AG04449 (cell line): ENCODE measurements at regions not wholly inside any gene's neighbourhood (a gene's known extent, or its start where the extent isn't known, plus 50 kb on each side); places are given as distances from the start of the nearest gene placed in this dataset.
A peak's percentile ranks its signal among the peaks of the same experiment; 100 is the strongest.
"Not testable (repeated sequence)": the region's sequence is repeated elsewhere in the genome, so short reads cannot be mapped to it uniquely, and the experiment has no call there.

Source experiments
- CTCF ChIA-PET: fragments of 350-600 bp; formaldehyde crosslinking; extraction: SDS; loops from one replicate; lab custom pipeline; 2021; ENCODE audit warnings: antibody characterized with exemption; lab: Yijun Ruan, JAX
- POLR2A ChIA-PET: fragments of 400-600, 350-600 bp; formaldehyde crosslinking; extraction: SDS; loops from one replicate; lab custom pipeline; 2020; ENCODE audit warnings: antibody characterized with exemption, inconsistent platforms; lab: Yijun Ruan, JAX
- DNase-seq: peaks from one replicate; pipeline ENCODE4 v3.0.0-alpha.2; 2010; ENCODE audit warnings: low read depth, low spot score
- H3K4me3 ChIP-seq: 2 replicates; pipeline ENCODE4 v1.5.1; 2011; ENCODE audit warnings: low read depth, mild to moderate bottlenecking, control low read depth, low read length
- TF ChIP-seq, protein P1 (sequence below): IDR thresholded peaks from one replicate; pipeline ENCODE4 v1.5.1; 2011; ENCODE audit warnings: mild to moderate bottlenecking, moderate library complexity, low read length, control low read depth, inconsistent platforms; ENCODE audit not compliant: insufficient read depth; ENCODE audit errors: missing control alignments

DNA sequence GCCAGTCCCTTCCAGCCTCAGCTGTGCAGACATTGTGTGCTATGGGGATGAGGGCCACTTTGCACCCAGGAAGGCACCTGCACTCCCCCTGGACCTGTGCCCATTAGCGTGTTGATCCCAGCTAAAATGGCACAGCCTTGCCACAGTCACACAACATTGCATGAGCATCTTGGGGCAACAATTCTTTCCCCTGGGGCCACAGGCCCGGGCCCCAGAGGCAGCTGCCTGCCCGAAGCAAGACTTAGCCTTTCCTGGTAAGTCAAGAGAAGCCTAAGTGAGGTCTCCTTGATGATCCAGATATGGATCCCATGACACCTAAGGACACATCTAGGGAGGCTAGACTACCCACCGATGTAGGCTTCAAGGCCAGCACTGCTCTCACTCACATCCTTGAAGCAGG lies 202.1 kb downstream of the BCL11A start:
- CTCF ChIA-PET: no interaction called here
- H3K4me3 ChIP-seq: no peak overlapping the region
- DNase-seq: no peak
- TF ChIP-seq, protein P1, sequence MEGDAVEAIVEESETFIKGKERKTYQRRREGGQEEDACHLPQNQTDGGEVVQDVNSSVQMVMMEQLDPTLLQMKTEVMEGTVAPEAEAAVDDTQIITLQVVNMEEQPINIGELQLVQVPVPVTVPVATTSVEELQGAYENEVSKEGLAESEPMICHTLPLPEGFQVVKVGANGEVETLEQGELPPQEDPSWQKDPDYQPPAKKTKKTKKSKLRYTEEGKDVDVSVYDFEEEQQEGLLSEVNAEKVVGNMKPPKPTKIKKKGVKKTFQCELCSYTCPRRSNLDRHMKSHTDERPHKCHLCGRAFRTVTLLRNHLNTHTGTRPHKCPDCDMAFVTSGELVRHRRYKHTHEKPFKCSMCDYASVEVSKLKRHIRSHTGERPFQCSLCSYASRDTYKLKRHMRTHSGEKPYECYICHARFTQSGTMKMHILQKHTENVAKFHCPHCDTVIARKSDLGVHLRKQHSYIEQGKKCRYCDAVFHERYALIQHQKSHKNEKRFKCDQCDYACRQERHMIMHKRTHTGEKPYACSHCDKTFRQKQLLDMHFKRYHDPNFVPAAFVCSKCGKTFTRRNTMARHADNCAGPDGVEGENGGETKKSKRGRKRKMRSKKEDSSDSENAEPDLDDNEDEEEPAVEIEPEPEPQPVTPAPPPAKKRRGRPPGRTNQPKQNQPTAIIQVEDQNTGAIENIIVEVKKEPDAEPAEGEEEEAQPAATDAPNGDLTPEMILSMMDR: no peak
- POLR2A ChIA-PET: no interaction called here

GRCh38 chr2:60350791-60351190 lies 202.7 kb downstream of the BCL11A start:
- CTCF ChIA-PET: no interaction called here
- POLR2A ChIA-PET: no interaction called here
- H3K4me3 ChIP-seq: no peak overlapping the region
- TF ChIP-seq, protein P1: no peak
- no peak for DNase-seq

DNA sequence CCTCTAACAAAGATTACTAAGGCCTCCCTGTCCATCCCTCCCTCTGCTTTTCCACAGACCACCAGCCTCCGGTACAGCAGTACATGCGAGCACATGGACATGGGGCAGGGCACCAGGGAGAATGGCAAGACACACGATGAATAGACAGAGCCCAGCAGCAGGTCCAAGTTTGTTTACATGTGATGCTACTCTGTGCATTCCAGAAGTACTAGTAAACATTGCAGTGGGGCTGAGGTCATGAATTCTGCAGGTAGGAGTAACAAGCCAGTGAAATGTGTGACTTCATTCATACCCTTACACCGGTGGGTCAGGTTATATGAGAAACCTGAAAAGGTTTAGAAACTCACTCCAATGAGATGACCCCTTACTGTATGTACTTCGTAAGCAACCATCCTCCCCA lies 205.7 kb downstream of the BCL11A start:
- no peak overlapping the region for H3K4me3 ChIP-seq
- DNase-seq: no peak
- CTCF ChIA-PET: no interaction called here
- POLR2A ChIA-PET: no interaction called here
- TF ChIP-seq, protein P1: no peak

DNA sequence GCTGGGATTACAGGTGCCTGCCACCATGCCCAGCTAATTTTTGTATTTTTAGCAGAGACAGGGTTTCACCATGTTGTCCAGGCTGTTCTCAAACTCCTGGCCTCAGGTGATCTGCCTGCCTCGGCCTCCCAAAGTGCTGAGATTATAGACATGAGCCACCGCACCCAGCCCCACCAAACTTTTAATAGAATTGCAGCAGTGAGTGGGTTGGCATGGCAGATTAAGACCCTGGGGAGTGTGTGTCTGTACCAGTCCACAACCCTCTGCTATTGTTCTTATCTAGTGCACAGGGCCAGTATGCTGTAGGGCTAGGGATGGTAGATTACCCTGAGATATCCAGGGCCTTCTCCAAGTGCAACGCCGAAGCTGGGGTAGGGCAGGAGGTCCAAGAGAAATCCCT lies 211.0 kb downstream of the BCL11A start:
- H3K4me3 ChIP-seq, CTCF ChIA-PET, DNase-seq, POLR2A ChIA-PET: not testable (repeated sequence)

GRCh38 chr2:60341151-60341550 lies 212.3 kb downstream of the BCL11A start:
- ChIA-PET CTCF (interaction anchor here (1.1 kb wide), 1 partner anchor 241 kb away, joined by 3 read pairs; no protein-coding TSS in a partner anchor), POLR2A (no interaction called here)
- H3K4me3 ChIP-seq: no peak overlapping the region
- TF ChIP-seq, protein P1: no peak
- DNase-seq: no peak

GRCh38 chr2:60339286-60339685 lies 214.2 kb downstream of the BCL11A start:
- TF ChIP-seq, protein P1: no peak
- ChIA-PET POLR2A (no interaction called here), CTCF (no interaction called here)
- H3K4me3 ChIP-seq: no peak overlapping the region
- DNase-seq: no peak

- TF ChIP-seq, protein P1: peak; percentile 28
- no peak overlapping the region for H3K4me3 ChIP-seq
- no peak for DNase-seq
- POLR2A ChIA-PET: no interaction called here
- CTCF ChIA-PET: interaction anchor here (0.8 to 1.1 kb wide), 3 partner anchors 15 to 213 kb away, joined by 3 read pairs; no protein-coding TSS in a partner anchor
Observed at GRCh38 chr2:60337142-60337497, 216.3 kb downstream of the BCL11A start.
